NCI-H82 treated with DMSO at 0.1 percent for 48 hours (cell line): ENCODE measurements at regions not wholly inside any gene's neighbourhood (a gene's known extent, or its start where the extent isn't known, plus 50 kb on each side); places are given as distances from the start of the nearest gene placed in this dataset.

ENCODE experiments used
- DNase-seq: peaks from one replicate; lab custom pipeline; 2025; ENCODE audit not compliant: unreplicated experiment; lab: John Stamatoyannopoulos, UW

- no peak for DNase-seq
Measured at GRCh38 chr22:48517039-48518030, 1310.3 kb downstream of the BRD1 start.

- no peak for DNase-seq
Measured at GRCh38 chr22:48516571-48516970, 1311.1 kb downstream of the BRD1 start.

GRCh38 chr22:48515571-48516200 is 1312.0 kb downstream of the BRD1 start:
- DNase-seq, result no peak

GRCh38 chr22:48513929-48514328 is 1313.7 kb downstream of the BRD1 start:
- no peak for DNase-seq

- DNase-seq, result no peak
Measured at GRCh38 chr22:48513446-48513845, 1314.2 kb downstream of the BRD1 start.

GRCh38 chr22:48511781-48512327 is 1315.8 kb downstream of the BRD1 start:
- no peak for DNase-seq

GRCh38 chr22:48511211-48511610 is 1316.5 kb downstream of the BRD1 start:
- no peak for DNase-seq

- DNase-seq, result no peak
Measured at GRCh38 chr22:48510599-48510998, 1317.1 kb downstream of the BRD1 start.

GRCh38 chr22:48507595-48508350 is 1319.9 kb downstream of the BRD1 start:
- no peak for DNase-seq

GRCh38 chr22:48507171-48507570 is 1320.5 kb downstream of the BRD1 start:
- DNase-seq, result no peak

GRCh38 chr22:48506506-48507145 is 1321.0 kb downstream of the BRD1 start:
- DNase-seq, result no peak

GRCh38 chr22:48505891-48506290 is 1321.8 kb downstream of the BRD1 start:
- DNase-seq, result no peak

GRCh38 chr22:48504519-48505140 is 1323.0 kb downstream of the BRD1 start:
- no peak for DNase-seq

- DNase-seq, result no peak
Measured at GRCh38 chr22:48503876-48504275, 1323.8 kb downstream of the BRD1 start.

- DNase-seq, result no peak
Measured at GRCh38 chr22:48503035-48503625, 1324.5 kb downstream of the BRD1 start.

GRCh38 chr22:48501231-48501750 is 1326.4 kb downstream of the BRD1 start:
- no peak for DNase-seq

GRCh38 chr22:48500471-48501230 is 1327.0 kb downstream of the BRD1 start:
- DNase-seq, result no peak

- DNase-seq, result no peak
Measured at GRCh38 chr22:48499456-48500425, 1327.9 kb downstream of the BRD1 start.
